Osteoblast (primary cell): ENCODE measurements at regions not wholly inside any gene's neighbourhood (a gene's known extent, or its start where the extent isn't known, plus 50 kb on each side); places are given as distances from the start of the nearest gene placed in this dataset.

Experiments used
- DNase-seq: peaks from one replicate; pipeline ENCODE4 v3.0.0; 2011; ENCODE audit warnings: low spot score, mixed read lengths; ENCODE audit not compliant: insufficient read length; ENCODE audit errors: missing footprints
- H2AFZ ChIP-seq: 2 replicates; pipeline ENCODE4 v1.6.0; 2011; ENCODE audit warnings: mild to moderate bottlenecking, low read length
- H3K27ac ChIP-seq: 2 replicates; pipeline ENCODE4 v1.5.1; 2011; ENCODE audit warnings: mild to moderate bottlenecking, low read depth, low read length, moderate library complexity
- H3K27me3 ChIP-seq: 2 replicates; pipeline ENCODE4 v1.6.0; 2012; ENCODE audit warnings: mild to moderate bottlenecking, control low read depth, inconsistent platforms, low read length, moderate library complexity; ENCODE audit not compliant: insufficient read depth
- H3K36me3 ChIP-seq: 2 replicates; pipeline ENCODE4 v1.5.1; 2011; ENCODE audit warnings: mild to moderate bottlenecking, low read length, control low read depth, moderate library complexity; ENCODE audit not compliant: insufficient read depth
- H3K4me1 ChIP-seq: 2 replicates; pipeline ENCODE4 v1.5.1; 2011; ENCODE audit warnings: mild to moderate bottlenecking, low read length, control low read depth, moderate library complexity; ENCODE audit not compliant: insufficient read depth
- H3K4me2 ChIP-seq: 2 replicates; pipeline ENCODE4 v1.6.0; 2011; ENCODE audit warnings: mild to moderate bottlenecking, low read length; ENCODE audit not compliant: insufficient read depth
- H3K4me3 ChIP-seq: fragments of 200-600 bp; sonication (generic); 3 replicates; pipeline ENCODE4 v1.5.1; 2012; ENCODE audit warnings: mild to moderate bottlenecking, low read length, inconsistent platforms; ENCODE audit not compliant: insufficient read depth
- H3K79me2 ChIP-seq: 2 replicates; pipeline ENCODE4 v1.6.0; 2012; ENCODE audit warnings: mild to moderate bottlenecking, low read length, control low read depth, inconsistent platforms; ENCODE audit not compliant: insufficient read depth
- H3K9me3 ChIP-seq: 2 replicates; pipeline ENCODE4 v1.5.1; 2011; ENCODE audit warnings: low read depth, low read length, control low read depth
- H4K20me1 ChIP-seq: 2 replicates; pipeline ENCODE4 v1.6.0; 2012; ENCODE audit warnings: mild to moderate bottlenecking, low read length, control low read depth; ENCODE audit not compliant: insufficient read depth
- CTCF ChIP-seq: IDR thresholded peaks from 2 replicates; pipeline ENCODE4 v1.5.1; 2011; ENCODE audit warnings: mild to moderate bottlenecking, low read depth, low read length, moderate library complexity; ENCODE audit errors: extremely low read depth

- Histone ChIP-seq H3K27ac (no peak overlapping the region), H3K4me3 (no peak overlapping the region), H2AFZ (no peak overlapping the region), H3K79me2 (no peaks in the 10 kb centered on the region), H3K9me3 (no peaks in the 10 kb centered on the region), H3K4me1 (no peaks in the 10 kb centered on the region), H4K20me1 (no peaks in the 10 kb centered on the region), H3K27me3 (no peaks in the 10 kb centered on the region), H3K36me3 (no peaks in the 10 kb centered on the region), H3K4me2 (no peak overlapping the region)
- no peak for TF ChIP-seq CTCF
- DNase-seq: no peak
These were observed 465.0 kb downstream of the CCDC85A start for GRCh38 chr2:56648802-56649201.

- no peaks in the 10 kb centered on the region for H3K4me1 ChIP-seq
- H3K4me3 ChIP-seq: no peak overlapping the region
- DNase-seq: no peak
These were observed 471.1 kb downstream of the CCDC85A start for GRCh38 chr2:56654936-56655335.

GRCh38 chr2:56656826-56657225, 473.0 kb downstream of the CCDC85A start:
- H3K4me1 ChIP-seq: no peaks in the 10 kb centered on the region
- H3K9me3 ChIP-seq: no peaks in the 10 kb centered on the region
- H3K4me2 ChIP-seq: no peak overlapping the region
- no peak overlapping the region for H2AFZ ChIP-seq
- no peak for TF ChIP-seq CTCF
- no peaks in the 10 kb centered on the region for H3K79me2 ChIP-seq
- no peak overlapping the region for H3K27ac ChIP-seq
- no peaks in the 10 kb centered on the region for H3K27me3 ChIP-seq
- no peak for DNase-seq
- H3K4me3 ChIP-seq: no peak overlapping the region
- no peaks in the 10 kb centered on the region for H3K36me3 ChIP-seq
- H4K20me1 ChIP-seq: no peaks in the 10 kb centered on the region

More at GRCh38 chr2:56654936-56655335, 471.1 kb downstream of the CCDC85A start:
- Histone ChIP-seq H3K27me3 (no peaks in the 10 kb centered on the region), H3K9me3 (no peaks in the 10 kb centered on the region), H2AFZ (no peak overlapping the region), H3K36me3 (no peaks in the 10 kb centered on the region), H4K20me1 (no peaks in the 10 kb centered on the region), H3K79me2 (no peaks in the 10 kb centered on the region), H3K4me2 (no peak overlapping the region), H3K27ac (no peak overlapping the region)
- TF ChIP-seq CTCF: no peak

GRCh38 chr2:56666777-56667176, 483.0 kb downstream of the CCDC85A start:
- DNase-seq: no peak
- Histone ChIP-seq H4K20me1 (no peaks in the 10 kb centered on the region), H3K36me3 (no peaks in the 10 kb centered on the region), H2AFZ (no peak overlapping the region), H3K4me2 (no peak overlapping the region), H3K27ac (no peak overlapping the region), H3K9me3 (no peaks in the 10 kb centered on the region), H3K4me3 (no peak overlapping the region), H3K79me2 (no peaks in the 10 kb centered on the region), H3K4me1 (no peaks in the 10 kb centered on the region), H3K27me3 (no peaks in the 10 kb centered on the region)
- no peak for TF ChIP-seq CTCF
